Activated CD8-positive, alpha-beta memory T cell treated with anti-CD3 and anti-CD28 coated beads for 48 hours (primary cell): ENCODE measurements at regions not wholly inside any gene's neighbourhood (a gene's known extent, or its start where the extent isn't known, plus 50 kb on each side); places are given as distances from the start of the nearest gene placed in this dataset.

ENCODE experiments used
- DNase-seq, 3 experiments: peaks; one replicate each; pipeline ENCODE4 v3.0.0-alpha.2; 2020; ENCODE audit warnings: low read depth in 2 of 3, low spot score in 2 of 3

- DNase-seq, result no peak
Measured at GRCh38 chr2:84290537-84290936, 168.5 kb downstream of the SUCLG1 start.

DNA sequence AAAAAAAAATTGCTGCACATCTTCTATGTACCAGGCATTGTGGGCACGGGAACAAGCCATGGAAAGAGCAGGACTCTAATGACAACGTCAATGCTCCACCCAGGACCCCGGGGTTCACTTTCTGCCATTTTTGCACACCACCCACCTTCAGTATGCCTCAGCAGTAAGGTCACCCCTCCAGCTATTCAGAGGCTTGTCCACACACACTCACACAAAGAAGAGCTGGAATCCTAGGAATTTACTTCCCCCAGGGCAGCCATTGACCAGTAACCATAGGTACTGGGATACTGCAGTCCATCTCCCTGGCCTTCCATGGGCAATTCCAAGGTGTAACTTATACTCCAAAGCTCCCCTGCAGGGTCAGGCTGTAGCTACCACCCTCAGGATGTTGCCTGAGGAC lies 170.8 kb downstream of the SUCLG1 start:
- no peak for DNase-seq

- no peak for DNase-seq
Measured at GRCh38 chr2:84286878-84287277, 172.2 kb downstream of the SUCLG1 start.

GRCh38 chr2:84285056-84285747 lies 173.9 kb downstream of the SUCLG1 start:
- DNase-seq, result no peak

GRCh38 chr2:84283506-84283905 lies 175.6 kb downstream of the SUCLG1 start:
- no peak for DNase-seq

GRCh38 chr2:84281510-84281909 lies 177.6 kb downstream of the SUCLG1 start:
- DNase-seq, result no peak

DNA sequence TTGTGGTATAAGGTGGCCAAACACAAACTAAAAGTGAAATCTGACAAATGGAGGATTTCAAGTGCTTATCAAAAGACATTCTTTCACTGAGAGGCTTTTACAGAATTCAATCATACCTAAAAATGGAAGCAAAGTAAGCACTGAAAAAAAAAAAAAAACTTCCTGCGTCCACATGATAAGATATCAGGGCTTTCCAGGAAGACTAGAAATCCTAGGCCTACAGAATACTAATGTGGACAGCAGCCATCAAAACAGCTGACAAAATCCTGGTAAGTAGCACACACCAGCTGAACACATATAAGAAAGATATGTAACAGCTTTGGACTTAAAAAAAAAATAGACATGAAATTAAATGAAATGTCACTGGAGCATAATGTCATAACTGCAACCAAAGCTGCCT lies 178.2 kb downstream of the SUCLG1 start:
- no peak for DNase-seq

- no peak for DNase-seq
Measured at GRCh38 chr2:84278386-84278785, 180.7 kb downstream of the SUCLG1 start.

DNA sequence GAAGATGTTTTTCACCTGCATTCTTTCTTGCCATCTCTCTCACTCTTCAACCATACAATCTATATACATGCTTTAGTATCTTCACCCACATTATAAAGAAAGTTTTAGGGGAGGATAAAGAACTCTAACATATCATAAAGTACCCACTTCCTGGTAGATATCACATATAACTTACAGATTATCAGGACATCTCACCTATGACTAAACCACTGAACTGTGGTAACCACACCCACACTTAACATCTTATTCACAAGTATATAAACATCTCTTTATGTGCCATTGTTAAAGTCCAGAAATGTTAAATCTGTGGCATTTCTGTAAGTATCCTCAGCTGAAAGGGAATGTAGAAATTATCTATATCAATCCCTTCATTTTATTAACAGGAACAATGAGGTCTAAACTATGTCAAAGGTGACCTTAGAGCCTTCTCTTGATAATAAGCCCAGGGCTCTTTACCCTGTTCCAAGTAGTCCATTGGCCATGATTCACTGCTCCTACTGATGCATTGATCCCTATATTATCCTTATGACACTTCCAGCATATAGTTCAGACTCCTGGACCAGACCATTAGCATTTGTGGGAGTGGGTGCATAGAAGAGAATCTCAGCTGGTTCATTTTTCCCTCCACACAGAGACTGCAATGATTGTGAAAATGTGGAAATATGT lies 182.4 kb downstream of the SUCLG1 start:
- no peak for DNase-seq

DNA sequence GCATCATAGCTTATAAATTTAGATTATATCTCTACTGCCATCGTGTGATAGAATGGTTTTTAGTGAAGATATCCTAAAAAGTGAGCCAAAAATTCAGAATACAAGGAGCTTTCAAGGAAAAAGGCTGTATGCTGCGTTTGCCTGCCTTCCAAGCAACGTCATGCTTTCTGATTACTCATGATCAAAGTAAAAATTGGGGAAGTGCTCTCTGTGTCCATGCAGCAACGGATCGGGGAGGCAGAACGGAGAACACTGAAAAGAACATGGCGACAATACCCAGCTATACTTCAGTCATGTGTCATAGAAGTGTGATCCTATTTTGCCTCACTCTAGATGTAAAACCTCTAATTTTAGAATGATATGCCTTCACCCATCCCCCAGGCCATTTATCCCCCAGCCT lies 185.7 kb downstream of the SUCLG1 start:
- DNase-seq, result no peak

GRCh38 chr2:84271977-84272376 lies 187.1 kb downstream of the SUCLG1 start:
- DNase-seq, result no peak

GRCh38 chr2:84257831-84258230 lies 201.2 kb downstream of the SUCLG1 start:
- DNase-seq, result no peak

DNA sequence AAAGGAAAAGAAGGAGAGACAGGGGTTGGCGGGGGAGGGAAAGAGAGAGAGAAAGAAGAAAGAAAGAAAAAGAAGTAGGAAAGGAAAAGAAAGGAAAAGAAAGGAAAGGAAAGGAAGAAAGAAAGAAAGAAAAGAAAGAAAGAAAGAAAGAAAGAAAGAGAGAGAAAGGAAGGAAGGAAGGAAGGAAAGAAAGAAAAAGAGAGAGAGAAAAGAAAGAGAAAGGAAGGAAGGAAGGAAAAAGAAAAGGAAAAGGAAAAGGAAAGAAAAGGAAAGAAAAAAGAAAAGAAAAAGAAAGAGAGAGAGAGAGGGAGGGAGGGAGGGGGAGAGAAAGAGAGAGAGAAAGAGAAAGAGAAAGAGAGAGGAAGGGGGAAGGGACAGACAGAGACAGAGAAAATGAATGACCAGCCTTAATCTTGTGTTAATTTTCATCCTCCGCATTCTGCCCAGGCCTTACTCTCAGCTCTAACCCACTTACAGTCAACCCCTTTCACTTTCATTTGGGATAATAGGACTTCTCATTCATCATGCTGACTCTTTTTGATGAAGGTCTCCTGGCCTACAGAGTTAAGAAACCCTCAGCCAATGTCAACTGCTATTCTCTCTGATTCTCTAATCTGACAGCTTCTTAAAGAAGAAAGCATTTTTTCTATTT lies 207.3 kb downstream of the SUCLG1 start:
- DNase-seq, result no peak

DNA sequence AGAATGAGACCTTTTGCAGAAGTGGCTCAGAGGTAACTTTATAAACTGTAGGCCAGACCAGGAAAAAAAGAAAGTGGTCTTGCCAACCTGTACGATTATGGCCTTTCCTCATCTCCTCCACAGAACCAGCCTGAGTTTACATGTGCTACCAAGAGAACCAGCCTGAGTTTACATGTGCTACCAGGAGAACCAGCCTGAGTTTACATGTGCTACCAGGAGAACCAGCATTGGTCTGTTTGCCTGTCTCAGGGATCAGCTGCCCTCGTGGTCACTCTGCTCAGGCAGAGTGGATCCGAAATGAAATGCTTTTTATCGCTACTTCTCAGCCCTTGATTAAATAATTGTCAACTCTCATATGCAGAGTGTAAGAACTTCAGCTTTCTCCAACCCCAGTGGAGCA lies 209.9 kb downstream of the SUCLG1 start:
- no peak for DNase-seq

DNA sequence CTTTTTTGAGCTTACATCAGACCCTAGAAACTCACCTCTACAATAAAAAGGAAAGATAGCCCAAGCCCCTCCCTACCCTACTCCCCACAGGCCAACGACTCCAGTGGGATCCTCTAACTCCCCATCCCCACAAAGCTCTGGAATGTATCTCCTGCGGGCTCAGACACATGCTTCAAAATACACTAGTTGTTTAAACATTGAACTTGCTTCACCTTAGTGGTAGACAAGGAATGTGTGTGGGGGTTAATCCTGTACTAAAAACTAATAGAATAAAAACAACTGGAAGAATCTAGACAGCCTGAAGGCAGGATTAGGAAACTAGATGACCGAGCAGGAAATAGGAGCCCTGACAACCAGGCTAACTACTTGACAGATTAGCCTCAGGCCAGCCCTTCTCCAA lies 211.5 kb downstream of the SUCLG1 start:
- DNase-seq, result no peak

DNA sequence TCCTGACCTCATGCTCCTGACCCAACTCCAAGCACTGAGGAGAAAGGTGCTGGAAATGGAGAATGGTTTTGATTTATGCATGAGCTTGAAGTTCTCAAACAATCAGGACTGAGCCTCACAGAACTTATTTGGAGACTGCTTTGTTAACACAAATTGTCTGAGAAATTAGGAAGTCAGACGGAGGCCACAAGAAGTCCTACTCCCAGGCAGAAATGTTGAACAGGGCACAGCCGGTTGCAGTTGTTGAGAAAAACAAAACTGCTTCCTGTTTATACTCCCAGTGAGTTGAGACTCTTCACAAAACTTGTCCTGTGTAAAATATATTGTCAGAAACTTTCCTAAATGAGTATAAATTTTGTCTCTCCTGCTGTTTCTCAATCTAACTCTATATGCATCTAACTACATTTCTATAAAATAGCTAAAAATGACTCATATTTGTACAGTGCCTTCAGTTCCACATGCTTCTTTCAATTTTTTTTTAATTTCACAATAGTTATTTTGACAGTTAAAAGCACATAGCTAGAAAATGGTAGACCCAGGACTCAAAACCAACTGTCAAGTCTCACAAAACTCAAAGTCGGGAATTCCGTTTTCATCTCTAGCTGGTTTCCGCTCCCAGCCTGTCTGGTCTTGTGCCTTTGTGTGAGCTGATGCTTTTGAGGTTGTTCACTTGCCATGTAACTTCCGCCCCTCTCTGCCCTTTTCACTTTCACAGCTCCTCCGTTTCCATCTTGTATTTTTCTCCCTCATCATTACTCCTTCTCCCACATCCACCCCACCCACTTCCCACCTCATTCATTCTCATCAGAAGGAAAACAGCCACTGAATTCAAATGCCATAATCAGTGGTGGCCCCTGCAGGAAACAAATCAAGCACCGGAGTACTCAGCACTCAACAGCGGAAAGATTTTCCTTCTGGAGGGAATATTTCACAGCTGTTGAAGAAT lies 215.0 kb downstream of the SUCLG1 start:
- no peak for DNase-seq

- DNase-seq, result no peak
Measured at GRCh38 chr2:84238907-84239306, 220.2 kb downstream of the SUCLG1 start.

GRCh38 chr2:84236288-84236687 lies 222.8 kb downstream of the SUCLG1 start:
- no peak for DNase-seq

GRCh38 chr2:84234103-84234502 lies 225.0 kb downstream of the SUCLG1 start:
- no peak for DNase-seq

DNA sequence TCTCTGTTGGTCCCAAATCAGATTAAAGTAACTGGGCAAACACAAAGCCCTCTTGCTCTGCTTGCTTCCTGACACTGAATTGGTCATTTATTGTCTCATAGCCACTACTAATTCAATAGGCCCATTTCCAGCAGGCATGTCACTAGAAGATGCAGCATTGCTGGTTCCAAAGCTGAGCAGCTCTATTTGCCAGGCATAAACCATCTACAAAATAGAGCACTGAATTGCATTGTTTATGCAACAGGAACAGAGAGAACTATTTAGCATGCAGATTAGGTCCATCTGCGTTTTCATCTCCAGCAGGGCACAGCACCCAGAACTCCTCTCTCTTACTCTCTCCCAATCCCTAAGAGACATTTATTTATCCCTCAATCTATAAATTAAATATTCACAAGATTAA lies 227.6 kb downstream of the SUCLG1 start:
- DNase-seq, result no peak

- DNase-seq, result no peak
Measured at GRCh38 chr2:84224121-84224520, 235.0 kb downstream of the SUCLG1 start.
